ENCODE measurements at regions not wholly inside any gene's neighbourhood (a gene's known extent, or its start where the extent isn't known, plus 50 kb on each side); places are given as distances from the start of the nearest gene placed in this dataset.

DNA sequence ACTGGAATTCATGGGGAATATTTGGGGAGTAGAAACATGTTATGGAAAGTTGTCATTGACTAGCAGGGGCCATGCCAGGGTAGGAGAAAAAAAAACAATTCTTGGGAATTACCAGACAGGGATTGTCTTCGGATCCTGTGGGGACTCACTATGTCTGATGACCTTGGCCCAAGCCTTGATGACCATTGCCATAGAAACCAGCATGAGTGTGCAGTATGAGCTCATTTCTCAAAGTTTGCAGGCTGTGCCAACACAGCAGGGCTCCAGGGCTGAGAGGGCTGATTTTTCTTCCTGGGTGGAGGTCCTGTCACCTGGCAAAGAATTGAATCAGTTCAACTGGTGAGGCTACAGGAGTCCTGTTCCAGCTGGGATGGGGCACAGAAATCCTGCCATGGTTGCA lies 198.3 kb downstream of the ADRA2A start:
- Histone ChIP-seq H3K9ac (replicated peaks; ENCODE audit: extremely low read depth, insufficient read depth, low read length) (no peak overlapping the region), H3K4me1 (ENCODE audit: control insufficient read depth, extremely low read depth, insufficient read depth, low read length) (no peaks in the 10 kb centered on the region), H3K9me1 (replicated peaks; ENCODE audit: control insufficient read depth, extremely low read depth, insufficient read depth, low read length) (no peaks in the 10 kb centered on the region), H3K4me3 (replicated peaks in 1 of 3; ENCODE audit: insufficient read depth in 1 of 3, low read depth in 1 of 3, low read length in 3 of 3) (no peak overlapping the region), H2AFZ (ENCODE audit: low read depth, low read length) (no peak overlapping the region), H3K27me3 (ENCODE audit: control insufficient read depth in 2 of 2, insufficient read depth in 2 of 2, low read length in 2 of 2) (no peaks in the 10 kb centered on the region), H3K36me3 (ENCODE audit: control insufficient read depth in 2 of 2, extremely low read depth in 1 of 2, insufficient read depth in 2 of 2, low read length in 2 of 2) (no peaks in the 10 kb centered on the region), H3K79me2 (ENCODE audit: control insufficient read depth, insufficient read depth, low read length) (no peaks in the 10 kb centered on the region), H4K20me1 (replicated peaks; ENCODE audit: control insufficient read depth, extremely low read depth, insufficient read depth, low read length) (no peaks in the 10 kb centered on the region), H3K9me3 (replicated peaks; ENCODE audit: control insufficient read depth, insufficient read depth, low read length) (peaks cover 6% of the 10 kb centered on the region), H3K27ac (ENCODE audit: insufficient read depth, low read depth, low read length) (no peak overlapping the region), H3K4me2 (ENCODE audit: insufficient read depth, low read length) (no peak overlapping the region)
- TF ChIP-seq, protein P1, sequence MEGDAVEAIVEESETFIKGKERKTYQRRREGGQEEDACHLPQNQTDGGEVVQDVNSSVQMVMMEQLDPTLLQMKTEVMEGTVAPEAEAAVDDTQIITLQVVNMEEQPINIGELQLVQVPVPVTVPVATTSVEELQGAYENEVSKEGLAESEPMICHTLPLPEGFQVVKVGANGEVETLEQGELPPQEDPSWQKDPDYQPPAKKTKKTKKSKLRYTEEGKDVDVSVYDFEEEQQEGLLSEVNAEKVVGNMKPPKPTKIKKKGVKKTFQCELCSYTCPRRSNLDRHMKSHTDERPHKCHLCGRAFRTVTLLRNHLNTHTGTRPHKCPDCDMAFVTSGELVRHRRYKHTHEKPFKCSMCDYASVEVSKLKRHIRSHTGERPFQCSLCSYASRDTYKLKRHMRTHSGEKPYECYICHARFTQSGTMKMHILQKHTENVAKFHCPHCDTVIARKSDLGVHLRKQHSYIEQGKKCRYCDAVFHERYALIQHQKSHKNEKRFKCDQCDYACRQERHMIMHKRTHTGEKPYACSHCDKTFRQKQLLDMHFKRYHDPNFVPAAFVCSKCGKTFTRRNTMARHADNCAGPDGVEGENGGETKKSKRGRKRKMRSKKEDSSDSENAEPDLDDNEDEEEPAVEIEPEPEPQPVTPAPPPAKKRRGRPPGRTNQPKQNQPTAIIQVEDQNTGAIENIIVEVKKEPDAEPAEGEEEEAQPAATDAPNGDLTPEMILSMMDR (IDR thresholded peaks at IDR 0.05; ENCODE audit: extremely low read depth in 1 of 2, insufficient read depth in 1 of 2, low read depth in 1 of 2, low read length in 2 of 2): no peak
- TF ChIP-seq JUN (IDR thresholded peaks at IDR 0.05; ENCODE audit: borderline replicate concordance, insufficient read depth, insufficient read length, low read depth) (no peak), FOS (IDR thresholded peaks at IDR 0.05; ENCODE audit: borderline replicate concordance, insufficient read depth, low read length) (no peak), GATA2 (IDR thresholded peaks at IDR 0.05; ENCODE audit: insufficient read depth, insufficient read length, low read depth, low read length) (no peak), POLR2AphosphoS5 (IDR thresholded peaks at IDR 0.05; ENCODE audit: insufficient read depth, low read depth, low read length) (no peak), MYC (IDR thresholded peaks at IDR 0.05; ENCODE audit: low read depth, low read length) (no peak), POLR2A (IDR thresholded peaks at IDR 0.05; ENCODE audit: low read depth, low read length) (no peak), EZH2 (IDR thresholded peaks at IDR 0.05; ENCODE audit: borderline replicate concordance, low read depth, low read length, severe bottlenecking) (no peak)
- TF ChIP-seq, protein P2, sequence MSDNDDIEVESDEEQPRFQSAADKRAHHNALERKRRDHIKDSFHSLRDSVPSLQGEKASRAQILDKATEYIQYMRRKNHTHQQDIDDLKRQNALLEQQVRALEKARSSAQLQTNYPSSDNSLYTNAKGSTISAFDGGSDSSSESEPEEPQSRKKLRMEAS (IDR thresholded peaks at IDR 0.05; ENCODE audit: insufficient read depth, insufficient read length): no peak
- POLR2A ChIA-PET: no interaction called here
- no TSS peak for BruUV-seq (replicated peaks)
- no peak for FAIRE-seq
- dilution Hi-C loops (cut with MboI; ENCODE audit: extremely low pct_ligation_motif_present, low sequenced_read_pairs): no loop called here
- CTCF ChIA-PET: no interaction called here
- intact Hi-C loops (cut with micrococcal nuclease): no loop called here
- no peak for DNase-seq (ENCODE audit: low read depth, low spot score)

Data from endothelial cell of umbilical vein (primary cell).